DOHH2 (cell line): ENCODE measurements at regions not wholly inside any gene's neighbourhood (a gene's known extent, or its start where the extent isn't known, plus 50 kb on each side); places are given as distances from the start of the nearest gene placed in this dataset.

Experiments
- EZH2phosphoT487 ChIP-seq: fragments of 200-600 bp; sonication (generic); IDR thresholded peaks from 2 replicates; pipeline ENCODE4 v1.6.1; 2017; ENCODE audit warnings: borderline replicate concordance, mild to moderate bottlenecking, antibody characterized with exemption, low read length, moderate library complexity, mixed read lengths
- TF ChIP-seq, protein P1 (sequence below): fragments of 200-600 bp; sonication (generic); IDR thresholded peaks from one replicate; pipeline ENCODE4 v1.5.1; 2014; ENCODE audit warnings: antibody characterized with exemption, mild to moderate bottlenecking, low read depth, low read length; ENCODE audit not compliant: poor library complexity, severe bottlenecking

DNA sequence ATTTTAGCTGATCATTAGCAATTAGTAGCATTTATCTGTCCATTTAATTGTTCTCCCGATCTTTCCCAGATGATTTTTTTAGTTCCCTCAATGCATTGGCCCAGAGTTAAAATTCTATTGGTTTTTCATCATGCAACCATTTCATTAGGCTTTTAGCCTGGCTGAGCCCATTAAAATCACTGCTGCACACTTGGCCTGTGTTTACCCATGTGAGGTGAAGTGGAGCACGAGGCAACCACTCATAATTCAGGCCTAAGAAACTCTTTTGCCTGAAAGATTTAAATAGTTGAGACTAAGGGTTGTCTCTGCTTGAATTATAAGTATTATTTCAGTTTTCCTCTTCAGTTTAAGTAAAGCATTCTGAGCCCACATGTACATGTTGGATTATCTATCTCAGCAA is 889.0 kb upstream of the ADGRL4 start:
- TF ChIP-seq, protein P1, sequence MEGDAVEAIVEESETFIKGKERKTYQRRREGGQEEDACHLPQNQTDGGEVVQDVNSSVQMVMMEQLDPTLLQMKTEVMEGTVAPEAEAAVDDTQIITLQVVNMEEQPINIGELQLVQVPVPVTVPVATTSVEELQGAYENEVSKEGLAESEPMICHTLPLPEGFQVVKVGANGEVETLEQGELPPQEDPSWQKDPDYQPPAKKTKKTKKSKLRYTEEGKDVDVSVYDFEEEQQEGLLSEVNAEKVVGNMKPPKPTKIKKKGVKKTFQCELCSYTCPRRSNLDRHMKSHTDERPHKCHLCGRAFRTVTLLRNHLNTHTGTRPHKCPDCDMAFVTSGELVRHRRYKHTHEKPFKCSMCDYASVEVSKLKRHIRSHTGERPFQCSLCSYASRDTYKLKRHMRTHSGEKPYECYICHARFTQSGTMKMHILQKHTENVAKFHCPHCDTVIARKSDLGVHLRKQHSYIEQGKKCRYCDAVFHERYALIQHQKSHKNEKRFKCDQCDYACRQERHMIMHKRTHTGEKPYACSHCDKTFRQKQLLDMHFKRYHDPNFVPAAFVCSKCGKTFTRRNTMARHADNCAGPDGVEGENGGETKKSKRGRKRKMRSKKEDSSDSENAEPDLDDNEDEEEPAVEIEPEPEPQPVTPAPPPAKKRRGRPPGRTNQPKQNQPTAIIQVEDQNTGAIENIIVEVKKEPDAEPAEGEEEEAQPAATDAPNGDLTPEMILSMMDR, result no peak
- TF ChIP-seq EZH2phosphoT487, result no peak
